ENCODE measurements at regions not wholly inside any gene's neighbourhood (a gene's known extent, or its start where the extent isn't known, plus 50 kb on each side); places are given as distances from the start of the nearest gene placed in this dataset.

GRCh38 chr20:51987812-51988211 is 185.5 kb upstream of the SALL4 start:
- TF ChIP-seq MXI1 (conservative IDR thresholded peaks at IDR 0.05; ENCODE audit: poor library complexity, severe bottlenecking) (no peak), EP300 (conservative IDR thresholded peaks at IDR 0.05; ENCODE audit: poor library complexity, severe bottlenecking) (no peak)

All from neural cell (in vitro differentiated cells).